GM19467 (cell line): ENCODE measurements at regions not wholly inside any gene's neighbourhood (a gene's known extent, or its start where the extent isn't known, plus 50 kb on each side); places are given as distances from the start of the nearest gene placed in this dataset.
"Not testable (repeated sequence)": the region's sequence is repeated elsewhere in the genome, so short reads cannot be mapped to it uniquely, and the experiment has no call there.

Source experiments
- ATAC-seq: cut with Tn5 transposase; IDR thresholded peaks from one replicate; pipeline ENCODE4 v1.9.1; 2021; ENCODE audit warnings: mild to moderate bottlenecking, moderate library complexity; ENCODE audit not compliant: unreplicated experiment

- no peak for ATAC-seq
These were observed 147.9 kb downstream of the SOX4 start for GRCh38 chr6:21741221-21742109.

- no peak for ATAC-seq
These were observed 148.7 kb downstream of the SOX4 start for GRCh38 chr6:21742238-21742660.

GRCh38 chr6:21744331-21744730, 150.8 kb downstream of the SOX4 start:
- no peak for ATAC-seq

GRCh38 chr6:21745543-21746337, 152.2 kb downstream of the SOX4 start:
- no peak for ATAC-seq

GRCh38 chr6:21747441-21747840, 153.9 kb downstream of the SOX4 start:
- no peak for ATAC-seq

GRCh38 chr6:21748343-21749056, 154.9 kb downstream of the SOX4 start:
- no peak for ATAC-seq

- ATAC-seq = no peak
These were observed 156.2 kb downstream of the SOX4 start for GRCh38 chr6:21749754-21750153.

- ATAC-seq = no peak
These were observed 157.0 kb downstream of the SOX4 start for GRCh38 chr6:21750575-21750974.

- no peak for ATAC-seq
These were observed 158.1 kb downstream of the SOX4 start for GRCh38 chr6:21751608-21752007.

- no peak for ATAC-seq
These were observed 158.7 kb downstream of the SOX4 start for GRCh38 chr6:21752054-21752811.

GRCh38 chr6:21753241-21754108, 159.9 kb downstream of the SOX4 start:
- no peak for ATAC-seq

- ATAC-seq = no peak
These were observed 161.3 kb downstream of the SOX4 start for GRCh38 chr6:21754891-21755290.

- ATAC-seq = no peak
These were observed 162.9 kb downstream of the SOX4 start for GRCh38 chr6:21756487-21756886.

GRCh38 chr6:21757392-21757791, 163.8 kb downstream of the SOX4 start:
- ATAC-seq = not testable (repeated sequence)

GRCh38 chr6:21759721-21760120, 166.2 kb downstream of the SOX4 start:
- no peak for ATAC-seq

GRCh38 chr6:21761053-21761730, 167.6 kb downstream of the SOX4 start:
- not testable (repeated sequence) for ATAC-seq

- ATAC-seq = no peak
These were observed 171.4 kb downstream of the SOX4 start for GRCh38 chr6:21764989-21765388.

GRCh38 chr6:21767891-21768648, 174.5 kb downstream of the SOX4 start:
- ATAC-seq = no peak
